ENCODE measurements at regions not wholly inside any gene's neighbourhood (a gene's known extent, or its start where the extent isn't known, plus 50 kb on each side); places are given as distances from the start of the nearest gene placed in this dataset.

DNA sequence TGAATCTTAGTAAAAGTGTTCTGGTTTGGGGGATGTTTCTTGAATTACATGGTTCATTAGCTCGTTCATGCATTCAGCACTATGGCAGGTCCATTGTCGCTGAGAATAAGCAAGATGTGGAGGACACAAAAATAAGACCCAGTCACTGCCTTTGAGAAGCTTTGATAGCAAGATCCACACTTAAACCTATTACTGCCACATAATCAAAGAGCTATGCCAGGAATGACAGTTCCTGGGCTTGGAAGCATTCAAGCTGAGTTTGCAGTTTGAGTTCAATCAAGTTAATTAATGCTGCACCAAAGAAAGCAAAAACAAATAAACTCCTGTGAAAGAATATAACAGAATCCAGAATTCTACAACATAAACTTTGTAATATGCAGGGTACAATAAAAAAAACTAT, 131.8 kb downstream of the MIS18A start:
- TF ChIP-seq, protein P1, sequence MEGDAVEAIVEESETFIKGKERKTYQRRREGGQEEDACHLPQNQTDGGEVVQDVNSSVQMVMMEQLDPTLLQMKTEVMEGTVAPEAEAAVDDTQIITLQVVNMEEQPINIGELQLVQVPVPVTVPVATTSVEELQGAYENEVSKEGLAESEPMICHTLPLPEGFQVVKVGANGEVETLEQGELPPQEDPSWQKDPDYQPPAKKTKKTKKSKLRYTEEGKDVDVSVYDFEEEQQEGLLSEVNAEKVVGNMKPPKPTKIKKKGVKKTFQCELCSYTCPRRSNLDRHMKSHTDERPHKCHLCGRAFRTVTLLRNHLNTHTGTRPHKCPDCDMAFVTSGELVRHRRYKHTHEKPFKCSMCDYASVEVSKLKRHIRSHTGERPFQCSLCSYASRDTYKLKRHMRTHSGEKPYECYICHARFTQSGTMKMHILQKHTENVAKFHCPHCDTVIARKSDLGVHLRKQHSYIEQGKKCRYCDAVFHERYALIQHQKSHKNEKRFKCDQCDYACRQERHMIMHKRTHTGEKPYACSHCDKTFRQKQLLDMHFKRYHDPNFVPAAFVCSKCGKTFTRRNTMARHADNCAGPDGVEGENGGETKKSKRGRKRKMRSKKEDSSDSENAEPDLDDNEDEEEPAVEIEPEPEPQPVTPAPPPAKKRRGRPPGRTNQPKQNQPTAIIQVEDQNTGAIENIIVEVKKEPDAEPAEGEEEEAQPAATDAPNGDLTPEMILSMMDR (IDR thresholded peaks at IDR 0.05; ENCODE audit: low read depth, low read length): no peak
- no peak overlapping the region for H3K4me3 ChIP-seq (ENCODE audit: low read depth, low read length)
- no peak for DNase-seq (ENCODE audit: low read depth)

DNA sequence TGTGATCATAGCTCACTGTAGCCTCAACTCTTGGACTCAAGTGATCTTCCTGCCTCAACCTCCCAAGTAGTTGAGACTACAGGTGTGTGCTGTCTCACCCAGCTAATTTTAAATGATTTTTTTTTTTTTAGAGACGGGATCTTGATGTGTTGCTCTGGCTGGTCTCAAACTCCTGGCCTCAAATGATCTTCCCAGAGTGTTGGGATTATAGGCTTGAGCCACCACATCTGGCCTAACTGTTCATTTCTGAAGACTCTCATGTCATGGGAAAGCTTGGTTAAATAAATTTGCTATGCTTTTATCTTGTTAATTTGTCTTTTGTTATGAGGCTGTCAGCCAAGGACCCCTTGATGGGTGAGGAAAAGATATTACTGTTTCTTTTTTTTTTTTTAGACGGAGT, 134.0 kb downstream of the MIS18A start:
- no peak overlapping the region for H3K4me3 ChIP-seq (ENCODE audit: low read depth, low read length)
- TF ChIP-seq MYC (IDR thresholded peaks at IDR 0.05; ENCODE audit: low read depth, low read length) (no peak), POLR2A (IDR thresholded peaks at IDR 0.05; ENCODE audit: extremely low read depth, insufficient read length) (no peak)
- TF ChIP-seq, protein P2, sequence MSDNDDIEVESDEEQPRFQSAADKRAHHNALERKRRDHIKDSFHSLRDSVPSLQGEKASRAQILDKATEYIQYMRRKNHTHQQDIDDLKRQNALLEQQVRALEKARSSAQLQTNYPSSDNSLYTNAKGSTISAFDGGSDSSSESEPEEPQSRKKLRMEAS (IDR thresholded peaks at IDR 0.05; ENCODE audit: low read depth, low read length): no peak
- TF ChIP-seq, protein P1 (IDR thresholded peaks at IDR 0.05; ENCODE audit: low read depth, low read length): no peak
- DNase-seq (ENCODE audit: low read depth): no peak

DNA sequence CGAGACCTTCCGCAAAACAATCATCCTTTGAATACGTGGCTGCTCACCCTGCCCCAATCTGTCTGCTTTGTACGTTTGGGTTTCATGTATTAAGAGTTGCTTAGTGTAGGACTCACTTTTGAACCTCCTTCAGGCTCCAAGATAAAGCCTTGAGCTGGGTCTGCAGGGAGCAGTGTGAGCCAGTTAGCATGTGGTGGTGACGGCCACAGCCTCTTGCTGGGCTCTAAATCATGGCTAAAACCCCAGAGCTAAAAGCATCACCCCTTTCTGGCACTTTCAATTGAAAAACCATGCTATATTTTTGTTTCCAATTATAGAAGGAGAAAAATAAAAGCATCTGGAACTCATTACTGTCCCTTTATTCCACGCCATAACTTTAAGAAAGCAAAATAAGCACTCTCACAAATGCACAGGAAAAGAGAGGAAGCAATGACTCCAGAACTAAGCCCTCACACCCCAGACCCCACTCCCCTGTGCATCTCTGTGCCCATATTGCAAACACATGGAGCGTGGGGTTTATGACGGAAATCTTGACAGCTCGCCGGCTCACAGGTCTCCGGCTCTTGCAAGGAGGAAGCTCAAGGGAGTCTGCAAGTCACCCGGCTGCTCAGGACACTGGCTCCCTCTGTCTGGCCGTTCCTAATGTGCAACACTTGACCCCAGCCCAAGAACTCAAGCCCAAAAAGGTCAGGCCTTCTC, 135.5 kb downstream of the MIS18A start:
- no peak for DNase-seq (ENCODE audit: low read depth)
- no peak overlapping the region for H3K4me3 ChIP-seq (ENCODE audit: low read depth, low read length)
- TF ChIP-seq, protein P1 (IDR thresholded peaks at IDR 0.05; ENCODE audit: low read depth, low read length): no peak
- no peak for TF ChIP-seq POLR2A (IDR thresholded peaks at IDR 0.05; ENCODE audit: extremely low read depth, insufficient read length)
- TF ChIP-seq, protein P2 (IDR thresholded peaks at IDR 0.05; ENCODE audit: low read depth, low read length): no peak
- no peak for TF ChIP-seq MYC (IDR thresholded peaks at IDR 0.05; ENCODE audit: low read depth, low read length)

DNA sequence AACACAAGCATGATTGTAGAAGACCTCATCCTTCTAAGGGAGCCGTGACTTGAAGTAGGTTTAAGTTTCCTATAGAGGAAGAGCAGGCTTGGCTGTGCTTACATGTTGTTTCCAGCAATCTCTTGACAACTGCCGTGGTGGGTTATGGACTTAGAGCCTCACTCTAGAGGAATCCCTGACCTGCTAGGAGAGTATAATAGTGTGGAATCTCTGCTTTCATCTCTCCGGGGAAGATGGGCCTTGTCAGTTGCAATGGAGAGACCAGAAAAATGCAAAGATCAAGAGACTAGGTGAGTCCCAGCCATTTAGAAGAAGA, 137.6 kb downstream of the MIS18A start:
- TF ChIP-seq, protein P1 (IDR thresholded peaks at IDR 0.05; ENCODE audit: low read depth, low read length): no peak
- TF ChIP-seq POLR2A (IDR thresholded peaks at IDR 0.05; ENCODE audit: extremely low read depth, insufficient read length) (no peak), MYC (IDR thresholded peaks at IDR 0.05; ENCODE audit: low read depth, low read length) (no peak)
- TF ChIP-seq, protein P2 (IDR thresholded peaks at IDR 0.05; ENCODE audit: low read depth, low read length): no peak
- no peak overlapping the region for H3K4me3 ChIP-seq (ENCODE audit: low read depth, low read length)
- DNase-seq (ENCODE audit: low read depth): no peak

DNA sequence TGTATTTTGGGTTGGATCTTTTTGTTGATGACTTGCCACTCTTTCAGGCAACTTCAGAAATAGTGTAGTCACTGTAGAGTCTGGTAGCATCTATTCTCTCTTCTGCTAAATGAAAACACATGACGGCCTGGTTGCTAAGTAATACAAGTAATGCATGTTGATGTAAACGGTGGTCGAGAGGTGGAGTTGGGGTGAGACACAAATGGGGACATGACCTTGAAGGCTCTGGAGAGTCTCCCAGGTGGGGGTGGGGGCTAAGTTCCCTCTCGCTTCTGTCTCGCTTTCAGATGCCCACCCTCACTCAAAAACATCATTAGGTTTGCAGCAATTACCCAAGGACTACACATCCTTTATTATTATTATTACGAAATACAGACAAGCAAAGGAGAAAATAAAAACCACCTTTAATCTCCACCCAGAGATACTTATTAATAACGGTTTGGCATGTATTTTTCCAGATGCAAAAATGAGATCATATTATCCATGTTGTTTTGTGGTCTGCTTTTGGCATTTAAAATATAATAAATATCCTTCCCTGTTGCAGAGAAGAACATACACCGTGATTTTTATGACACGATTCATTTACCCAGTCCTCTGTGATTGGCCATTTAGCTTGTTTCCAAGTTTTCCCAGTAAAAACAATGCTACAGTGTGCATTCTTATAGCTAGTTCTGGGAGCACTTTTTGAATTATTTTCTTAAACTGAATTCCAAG, 138.1 kb downstream of the MIS18A start:
- H3K4me3 ChIP-seq (ENCODE audit: low read depth, low read length): no peak overlapping the region
- DNase-seq (ENCODE audit: low read depth): no peak
- no peak for TF ChIP-seq MYC (IDR thresholded peaks at IDR 0.05; ENCODE audit: low read depth, low read length)
- no peak for TF ChIP-seq POLR2A (IDR thresholded peaks at IDR 0.05; ENCODE audit: extremely low read depth, insufficient read length)
- TF ChIP-seq, protein P2 (IDR thresholded peaks at IDR 0.05; ENCODE audit: low read depth, low read length): no peak
- TF ChIP-seq, protein P1 (IDR thresholded peaks at IDR 0.05; ENCODE audit: low read depth, low read length): no peak
